Transverse colon (tissue), 4 donors: ENCODE measurements at regions not wholly inside any gene's neighbourhood (a gene's known extent, or its start where the extent isn't known, plus 50 kb on each side); places are given as distances from the start of the nearest gene placed in this dataset.

Experiments
- CTCF ChIP-seq, 5 experiments: fragments of 200-600 bp in 3 of 5; fragments of 450-650 bp in 2 of 5; sonication (generic) in 3 of 5; IDR thresholded peaks; 1 replicate in 2 of 5; 2 replicates in 3 of 5; pipeline ENCODE4 v1.5.1; 2016 to 2017; ENCODE audit warnings: antibody characterized with exemption in 5 of 5, inconsistent platforms in 3 of 5, mild to moderate bottlenecking in 2 of 5, moderate library complexity in 1 of 5
- EP300 ChIP-seq: sonication (generic); formaldehyde crosslinking; IDR thresholded peaks from one replicate; pipeline ENCODE4 v1.6.1; 2017; ENCODE audit warnings: antibody characterized with exemption, low read depth
- POLR2A ChIP-seq: fragments of 450-650 bp; IDR thresholded peaks from one replicate; pipeline ENCODE4 v1.6.1; 2016; ENCODE audit warnings: antibody characterized with exemption, mild to moderate bottlenecking, moderate library complexity
- POLR2AphosphoS5 ChIP-seq, 3 donors: sonication (generic); formaldehyde crosslinking; IDR thresholded peaks; one replicate each; pipeline ENCODE4 v1.6.1; 2016; ENCODE audit warnings: antibody characterized with exemption in 3 of 3

GRCh38 chr7:79988653-79989052, 146.0 kb upstream of the GNAI1 start:
- TF ChIP-seq CTCF (IDR thresholded peaks at IDR 0.05) (no peak), POLR2AphosphoS5 (IDR thresholded peaks at IDR 0.05) (no peak), POLR2A (no peak), EP300 (no peak)
